ENCODE measurements at regions not wholly inside any gene's neighbourhood (a gene's known extent, or its start where the extent isn't known, plus 50 kb on each side); places are given as distances from the start of the nearest gene placed in this dataset.

- TF ChIP-seq CTCF (IDR thresholded peaks at IDR 0.05), result no peak
- TF ChIP-seq POLR2AphosphoS5 (IDR thresholded peaks at IDR 0.05; ENCODE audit: insufficient read depth in 1 of 2, low read depth in 1 of 2), result no peak
- no peak for TF ChIP-seq POLR2A (IDR thresholded peaks at IDR 0.05)
These were observed 254.8 kb downstream of the NSG2 start for GRCh38 chr5:174300118-174300940.
